Lower lobe of right lung (tissue), 2 donors: ENCODE measurements at regions not wholly inside any gene's neighbourhood (a gene's known extent, or its start where the extent isn't known, plus 50 kb on each side); places are given as distances from the start of the nearest gene placed in this dataset.
"Not testable (repeated sequence)": the region's sequence is repeated elsewhere in the genome, so short reads cannot be mapped to it uniquely, and the experiment has no call there.

Experiments
- ATAC-seq, 2 donors: fragments of 200-7000 bp; cut with Tn5 transposase; one replicate each; pipeline ENCODE4 v1.9.1; 2020 to 2022; ENCODE audit warnings: mild to moderate bottlenecking in 2 of 2, moderate library complexity in 2 of 2
- DNase-seq: peaks from one replicate; pipeline ENCODE4 v3.0.0-alpha.2; 2020
- H3K27ac ChIP-seq: fragments of 200-600 bp; one replicate; pipeline ENCODE4 v1.8.0; 2022
- H3K27me3 ChIP-seq: fragments of 200-600 bp; one replicate; pipeline ENCODE4 v1.8.0; 2022; ENCODE audit warnings: low read depth
- H3K36me3 ChIP-seq: fragments of 200-600 bp; one replicate; pipeline ENCODE4 v1.8.0; 2022; ENCODE audit warnings: mild to moderate bottlenecking
- H3K4me1 ChIP-seq: fragments of 200-600 bp; one replicate; pipeline ENCODE4 v1.8.0; 2022
- H3K4me3 ChIP-seq: fragments of 200-600 bp; one replicate; pipeline ENCODE4 v1.8.0; 2022; ENCODE audit warnings: mild to moderate bottlenecking
- H3K9me3 ChIP-seq: fragments of 200-600 bp; one replicate; pipeline ENCODE4 v1.8.0; 2022
- CTCF ChIP-seq: fragments of 200-600 bp; IDR thresholded peaks from one replicate; pipeline ENCODE4 v1.8.0; 2022; ENCODE audit warnings: antibody characterized with exemption, mild to moderate bottlenecking
- intact Hi-C: fragments of 100-400 bp; cut with DNase I; formaldehyde crosslinking; loops from one replicate; pipeline ENCODE4 v1.11.0; 2022
- donor health status: DM: no; HTN: yes; CAD: no; lungs with severe emphysema.

- no peak for TF ChIP-seq CTCF
- intact Hi-C loops: no loop called here
These were observed 904.2 kb upstream of the POT1 start for GRCh38 chr7:125833839-125834238.

GRCh38 chr7:125830743-125831142 is 901.1 kb upstream of the POT1 start:
- intact Hi-C loops: no loop called here
- Histone ChIP-seq H3K27me3 (no peaks in the 10 kb centered on the region), H3K4me3 (no peak overlapping the region), H3K27ac (no peak overlapping the region), H3K36me3 (no peaks in the 10 kb centered on the region), H3K4me1 (no peaks in the 10 kb centered on the region), H3K9me3 (no peaks in the 10 kb centered on the region)
- ATAC-seq: no peak
- TF ChIP-seq CTCF: no peak
- DNase-seq: no peak

More at GRCh38 chr7:125833839-125834238, 904.2 kb upstream of the POT1 start:
- DNase-seq (no peak), ATAC-seq (no peak)
- Histone ChIP-seq H3K4me1 (no peaks in the 10 kb centered on the region), H3K27ac (no peak overlapping the region), H3K36me3 (no peaks in the 10 kb centered on the region), H3K9me3 (peaks cover 6% of the 10 kb centered on the region), H3K4me3 (no peak overlapping the region), H3K27me3 (no peaks in the 10 kb centered on the region)

- intact Hi-C loops: no loop called here
- Histone ChIP-seq H3K4me1 (no peaks in the 10 kb centered on the region), H3K27me3 (no peaks in the 10 kb centered on the region), H3K36me3 (no peaks in the 10 kb centered on the region), H3K27ac (no peak overlapping the region), H3K4me3 (no peak overlapping the region), H3K9me3 (no peaks in the 10 kb centered on the region)
- ATAC-seq (no peak), DNase-seq (no peak)
- no peak for TF ChIP-seq CTCF
These were observed 898.6 kb upstream of the POT1 start for GRCh38 chr7:125828153-125828700.

GRCh38 chr7:125823538-125823937 is 893.9 kb upstream of the POT1 start:
- Histone ChIP-seq H3K4me1 (no peaks in the 10 kb centered on the region), H3K9me3 (no peaks in the 10 kb centered on the region), H3K27ac (no peak overlapping the region), H3K27me3 (no peaks in the 10 kb centered on the region), H3K36me3 (no peaks in the 10 kb centered on the region), H3K4me3 (no peak overlapping the region)
- intact Hi-C loops: no loop called here
- DNase-seq: no peak
- no peak for ATAC-seq
- TF ChIP-seq CTCF: no peak

GRCh38 chr7:125820495-125820894 is 890.9 kb upstream of the POT1 start:
- intact Hi-C loops: no loop called here
- Histone ChIP-seq H3K4me1 (no peaks in the 10 kb centered on the region), H3K27me3 (no peaks in the 10 kb centered on the region), H3K27ac (no peak overlapping the region), H3K9me3 (no peaks in the 10 kb centered on the region), H3K4me3 (no peak overlapping the region), H3K36me3 (no peaks in the 10 kb centered on the region)
- no peak for TF ChIP-seq CTCF
- no peak for DNase-seq
- no peak for ATAC-seq

GRCh38 chr7:125814100-125814499 is 884.5 kb upstream of the POT1 start:
- ATAC-seq (no peak), DNase-seq (no peak)
- Histone ChIP-seq H3K36me3 (no peaks in the 10 kb centered on the region), H3K27ac (no peak overlapping the region), H3K9me3 (no peaks in the 10 kb centered on the region), H3K27me3 (no peaks in the 10 kb centered on the region), H3K4me3 (no peak overlapping the region), H3K4me1 (no peaks in the 10 kb centered on the region)
- intact Hi-C loops: no loop called here
- no peak for TF ChIP-seq CTCF

GRCh38 chr7:125806491-125806890 is 876.9 kb upstream of the POT1 start:
- DNase-seq: not testable (repeated sequence)

More at GRCh38 chr7:125806491-125806890, 876.9 kb upstream of the POT1 start:
- H3K36me3 ChIP-seq, H3K4me1 ChIP-seq, intact Hi-C loops, H3K9me3 ChIP-seq, H3K27me3 ChIP-seq, H3K4me3 ChIP-seq, ATAC-seq, H3K27ac ChIP-seq: not testable (repeated sequence)
